ENCODE measurements at regions not wholly inside any gene's neighbourhood (a gene's known extent, or its start where the extent isn't known, plus 50 kb on each side); places are given as distances from the start of the nearest gene placed in this dataset.

DNA sequence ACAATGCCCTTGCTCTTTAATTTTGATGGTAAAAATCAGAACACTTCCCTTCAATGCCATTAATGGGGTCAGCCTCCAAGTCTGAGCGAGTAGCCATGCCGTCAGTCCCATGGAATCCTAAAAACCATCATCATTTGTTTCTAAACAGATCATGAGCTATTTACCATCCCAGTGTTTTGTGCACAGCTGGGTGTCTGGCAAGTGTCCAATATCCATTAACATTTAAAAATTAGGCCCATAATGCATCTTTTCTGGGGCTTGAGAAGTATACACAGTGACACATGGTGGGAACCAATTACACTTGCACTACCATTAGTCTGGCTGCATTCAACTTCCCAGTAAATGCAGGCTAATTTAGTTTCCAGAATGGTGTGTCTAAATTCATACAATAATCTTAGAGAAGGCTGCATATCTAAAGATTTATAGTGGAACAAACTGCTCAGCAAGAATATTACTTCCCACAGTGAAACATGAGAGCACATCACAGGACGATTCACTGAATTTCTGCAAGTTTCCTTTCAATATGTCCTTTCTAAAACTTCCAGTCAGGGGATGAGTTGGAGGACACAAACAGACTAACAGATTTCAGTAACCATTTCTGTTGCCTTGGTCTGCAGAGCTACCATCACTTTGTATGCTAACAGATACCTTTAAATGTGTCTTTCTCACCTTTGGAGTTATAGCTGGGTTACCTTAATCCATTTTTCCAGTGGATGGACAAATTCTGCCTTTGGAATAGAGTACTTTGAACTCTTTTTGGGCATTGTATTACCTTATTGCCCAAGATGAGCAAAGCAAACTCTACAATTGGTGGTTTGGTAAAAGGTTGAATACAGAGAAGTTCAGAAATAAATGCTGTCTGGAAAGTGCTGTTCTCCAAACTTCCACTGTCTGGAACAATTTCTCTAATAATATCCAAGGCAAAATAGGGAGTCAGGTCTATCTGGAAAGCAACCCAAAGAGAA lies 258.0 kb downstream of the PTBP2 start:
- no peak for TF ChIP-seq GATA3 (IDR thresholded peaks at IDR 0.05; ENCODE audit: low read depth, low read length)
- TF ChIP-seq GATA2 (IDR thresholded peaks at IDR 0.05; ENCODE audit: low read depth, low read length): no peak

All from SH-SY5Y (cell line).